HCT116 (cell line): ENCODE measurements at regions not wholly inside any gene's neighbourhood (a gene's known extent, or its start where the extent isn't known, plus 50 kb on each side); places are given as distances from the start of the nearest gene placed in this dataset.

Source experiments
- CTCF ChIP-seq, 3 experiments: fragments of 200-600 bp in 1 of 3; sonication (generic) in 1 of 3; IDR thresholded peaks in 2 of 3; conservative IDR thresholded peaks in 1 of 3; 2 replicates each; pipeline ENCODE4 v1.5.1; 2012 to 2017; ENCODE audit warnings: low read depth in 2 of 3, low read length in 2 of 3, antibody characterized with exemption in 1 of 3, borderline replicate concordance in 1 of 3, control low read depth in 1 of 3, mild to moderate bottlenecking in 1 of 3, mixed read lengths in 1 of 3, mixed run types in 1 of 3, moderate library complexity in 1 of 3; ENCODE audit not compliant: insufficient read depth in 1 of 3
- EGR1 ChIP-seq: IDR thresholded peaks from 2 replicates; pipeline ENCODE4 v1.6.1; 2012; ENCODE audit warnings: low read depth
- SP1 ChIP-seq: IDR thresholded peaks from 2 replicates; pipeline ENCODE4 v1.6.1; 2012; ENCODE audit warnings: low read depth
- SRF ChIP-seq: IDR thresholded peaks from 2 replicates; pipeline ENCODE4 v1.6.1; 2012; ENCODE audit warnings: low read depth
- TCF7L2 ChIP-seq: IDR thresholded peaks from 2 replicates; pipeline ENCODE4 v1.7.0; 2011; ENCODE audit warnings: borderline replicate concordance, inconsistent platforms; ENCODE audit not compliant: insufficient read depth, insufficient read length; ENCODE audit errors: extremely low read depth
- ZFX ChIP-seq: fragments of 450-650 bp; IDR thresholded peaks from 2 replicates; pipeline ENCODE4 v1.6.1; 2017

- no peak for TF ChIP-seq EGR1
- no peak for TF ChIP-seq ZFX
- TF ChIP-seq TCF7L2 = no peak
- no peak for TF ChIP-seq CTCF (IDR thresholded peaks at IDR 0.05 in 2 of 3, conservative IDR thresholded peaks at IDR 0.05 in 1 of 3; ENCODE audit: borderline replicate concordance in 1 of 3, insufficient read depth in 1 of 3, low read depth in 2 of 3, low read length in 2 of 3)
- no peak for TF ChIP-seq SRF
- no peak for TF ChIP-seq SP1
Measured at GRCh38 chr2:176592216-176592615, 323.0 kb downstream of the MTX2 start.
